ENCODE measurements at regions not wholly inside any gene's neighbourhood (a gene's known extent, or its start where the extent isn't known, plus 50 kb on each side); places are given as distances from the start of the nearest gene placed in this dataset.

- TF ChIP-seq, protein P1, sequence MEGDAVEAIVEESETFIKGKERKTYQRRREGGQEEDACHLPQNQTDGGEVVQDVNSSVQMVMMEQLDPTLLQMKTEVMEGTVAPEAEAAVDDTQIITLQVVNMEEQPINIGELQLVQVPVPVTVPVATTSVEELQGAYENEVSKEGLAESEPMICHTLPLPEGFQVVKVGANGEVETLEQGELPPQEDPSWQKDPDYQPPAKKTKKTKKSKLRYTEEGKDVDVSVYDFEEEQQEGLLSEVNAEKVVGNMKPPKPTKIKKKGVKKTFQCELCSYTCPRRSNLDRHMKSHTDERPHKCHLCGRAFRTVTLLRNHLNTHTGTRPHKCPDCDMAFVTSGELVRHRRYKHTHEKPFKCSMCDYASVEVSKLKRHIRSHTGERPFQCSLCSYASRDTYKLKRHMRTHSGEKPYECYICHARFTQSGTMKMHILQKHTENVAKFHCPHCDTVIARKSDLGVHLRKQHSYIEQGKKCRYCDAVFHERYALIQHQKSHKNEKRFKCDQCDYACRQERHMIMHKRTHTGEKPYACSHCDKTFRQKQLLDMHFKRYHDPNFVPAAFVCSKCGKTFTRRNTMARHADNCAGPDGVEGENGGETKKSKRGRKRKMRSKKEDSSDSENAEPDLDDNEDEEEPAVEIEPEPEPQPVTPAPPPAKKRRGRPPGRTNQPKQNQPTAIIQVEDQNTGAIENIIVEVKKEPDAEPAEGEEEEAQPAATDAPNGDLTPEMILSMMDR (conservative IDR thresholded peaks at IDR 0.05; ENCODE audit: low read length), result no peak
- TF ChIP-seq EZH2phosphoT487 (IDR thresholded peaks at IDR 0.05; ENCODE audit: borderline replicate concordance, low read depth, low read length), result no peak
Observed at GRCh38 chr5:82886911-82887310, 190.3 kb downstream of the TMEM167A start.
